Endodermal cell (in vitro differentiated cells): ENCODE measurements at regions not wholly inside any gene's neighbourhood (a gene's known extent, or its start where the extent isn't known, plus 50 kb on each side); places are given as distances from the start of the nearest gene placed in this dataset.

Source experiments
- DNase-seq: peaks from one replicate; pipeline ENCODE4 v3.0.0-alpha.2; 2017
- H3K27ac ChIP-seq: 2 replicates; pipeline ENCODE4 v1.5.1; 2013; ENCODE audit warnings: mild to moderate bottlenecking, low read depth, low read length, moderate library complexity
- H3K27me3 ChIP-seq: 2 replicates; pipeline ENCODE4 v1.6.1; 2013; ENCODE audit warnings: mild to moderate bottlenecking, low read length, moderate library complexity; ENCODE audit not compliant: insufficient read depth, control insufficient read depth, poor library complexity, severe bottlenecking
- H3K36me3 ChIP-seq: 2 replicates; pipeline ENCODE4 v1.7.0; 2013; ENCODE audit warnings: mild to moderate bottlenecking, low read length, moderate library complexity; ENCODE audit not compliant: control insufficient read depth, insufficient read depth
- H3K4me1 ChIP-seq: one replicate; pipeline ENCODE4 v1.7.0; 2013; ENCODE audit warnings: low read length; ENCODE audit not compliant: control insufficient read depth, insufficient read depth
- H3K4me3 ChIP-seq: 2 replicates; pipeline ENCODE4 v1.5.1; 2013; ENCODE audit warnings: mild to moderate bottlenecking, low read length, moderate library complexity
- H3K9ac ChIP-seq: 2 replicates; pipeline ENCODE4 v1.6.1; 2013; ENCODE audit warnings: mild to moderate bottlenecking, low read length, moderate library complexity; ENCODE audit not compliant: poor library complexity, severe bottlenecking; ENCODE audit errors: extremely low read depth
- H3K9me3 ChIP-seq: 2 replicates; pipeline ENCODE4 v1.6.1; 2013; ENCODE audit warnings: mild to moderate bottlenecking, low read length, moderate library complexity; ENCODE audit not compliant: control insufficient read depth
- H3K27ac Mint-ChIP-seq: 2 replicates; pipeline ENCODE4 v1.8.0; 2020; ENCODE audit warnings: mixed read lengths
- H3K27me3 Mint-ChIP-seq: 2 replicates; pipeline ENCODE4 v1.8.0; 2021; ENCODE audit warnings: mild to moderate bottlenecking, mixed read lengths; ENCODE audit not compliant: insufficient read depth
- H3K36me3 Mint-ChIP-seq: 2 replicates; pipeline ENCODE4 v1.8.0; 2020; ENCODE audit warnings: low read depth, mixed read lengths
- H3K4me1 Mint-ChIP-seq: 2 replicates; pipeline ENCODE4 v1.8.0; 2020; ENCODE audit warnings: mixed read lengths
- H3K4me3 Mint-ChIP-seq: 2 replicates; pipeline ENCODE4 v1.8.0; 2020; ENCODE audit warnings: mild to moderate bottlenecking, moderate library complexity, mixed read lengths
- H3K9me3 Mint-ChIP-seq: 2 replicates; pipeline ENCODE4 v1.8.0; 2020; ENCODE audit warnings: mild to moderate bottlenecking, mixed read lengths
- WGBS, 2 experiments: methylation state at CpG; one replicate each; pipeline versions ENCODE4 v1.1.5 to v1.1.7; 2013; ENCODE audit warnings: missing lambda C conversion rate in 2 of 2, mixed read lengths in 1 of 2; ENCODE audit not compliant: insufficient coverage in 1 of 2, insufficient read length in 1 of 2; 5-methylcytosine and 5-hydroxymethylcytosine counted together
- TF ChIP-seq, protein P1 (sequence below): fragments of 200-600 bp; sonication (generic); conservative IDR thresholded peaks from 2 replicates; pipeline ENCODE4 v1.5.0; 2021; ENCODE audit warnings: antibody characterized with exemption, mild to moderate bottlenecking

- Histone ChIP-seq H3K9ac (no peak overlapping the region), H3K9me3 (no peaks in the 10 kb centered on the region), H3K36me3 (no peaks in the 10 kb centered on the region), H3K4me3 (no peak overlapping the region), H3K27me3 (no peaks in the 10 kb centered on the region), H3K27ac (no peak overlapping the region), H3K4me1 (no peaks in the 10 kb centered on the region)
- TF ChIP-seq, protein P1, sequence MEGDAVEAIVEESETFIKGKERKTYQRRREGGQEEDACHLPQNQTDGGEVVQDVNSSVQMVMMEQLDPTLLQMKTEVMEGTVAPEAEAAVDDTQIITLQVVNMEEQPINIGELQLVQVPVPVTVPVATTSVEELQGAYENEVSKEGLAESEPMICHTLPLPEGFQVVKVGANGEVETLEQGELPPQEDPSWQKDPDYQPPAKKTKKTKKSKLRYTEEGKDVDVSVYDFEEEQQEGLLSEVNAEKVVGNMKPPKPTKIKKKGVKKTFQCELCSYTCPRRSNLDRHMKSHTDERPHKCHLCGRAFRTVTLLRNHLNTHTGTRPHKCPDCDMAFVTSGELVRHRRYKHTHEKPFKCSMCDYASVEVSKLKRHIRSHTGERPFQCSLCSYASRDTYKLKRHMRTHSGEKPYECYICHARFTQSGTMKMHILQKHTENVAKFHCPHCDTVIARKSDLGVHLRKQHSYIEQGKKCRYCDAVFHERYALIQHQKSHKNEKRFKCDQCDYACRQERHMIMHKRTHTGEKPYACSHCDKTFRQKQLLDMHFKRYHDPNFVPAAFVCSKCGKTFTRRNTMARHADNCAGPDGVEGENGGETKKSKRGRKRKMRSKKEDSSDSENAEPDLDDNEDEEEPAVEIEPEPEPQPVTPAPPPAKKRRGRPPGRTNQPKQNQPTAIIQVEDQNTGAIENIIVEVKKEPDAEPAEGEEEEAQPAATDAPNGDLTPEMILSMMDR = no peak
- Mint-ChIP-seq H3K4me1 (no peaks in the 10 kb centered on the region), H3K36me3 (no peaks in the 10 kb centered on the region), H3K27me3 (no peaks in the 10 kb centered on the region), H3K4me3 (no peak overlapping the region), H3K9me3 (no peaks in the 10 kb centered on the region), H3K27ac (no peak overlapping the region)
- WGBS, 2 experiments = 90 to 95% methylated on average over 4 to 5 of the region's 5 CpGs
- DNase-seq = no peak
Measured at GRCh38 chr2:45209302-45209701, 200.1 kb upstream of the SIX2 start.

DNA sequence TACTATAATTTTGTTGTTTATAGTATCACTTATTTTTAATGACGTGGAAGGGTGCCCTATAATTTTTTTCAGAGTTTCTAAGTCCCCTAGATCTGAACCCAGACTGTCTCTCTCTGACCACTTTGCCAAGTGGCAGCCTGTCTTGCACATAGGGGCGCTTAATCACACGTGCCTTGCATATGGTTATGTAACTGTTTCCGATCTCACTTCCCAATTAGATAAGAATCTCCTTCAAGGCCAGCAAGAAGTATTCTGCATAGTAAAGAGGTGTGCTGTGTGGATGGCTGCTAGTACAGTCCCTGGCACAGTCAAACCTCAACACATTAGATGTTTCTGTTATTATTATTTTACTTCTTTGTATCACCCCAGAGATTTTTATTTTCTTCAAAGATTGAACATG lies 197.8 kb upstream of the SIX2 start:
- Histone ChIP-seq H3K9ac (no peak overlapping the region), H3K9me3 (peaks cover 4% of the 10 kb centered on the region), H3K4me1 (no peaks in the 10 kb centered on the region), H3K27me3 (no peaks in the 10 kb centered on the region), H3K4me3 (no peak overlapping the region), H3K27ac (no peak overlapping the region), H3K36me3 (no peaks in the 10 kb centered on the region)
- H3K36me3 Mint-ChIP-seq = no peaks in the 10 kb centered on the region
- 89 to 100% methylated on average over 3 to 4 of the region's 4 CpGs for WGBS, 2 experiments
- H3K27me3 Mint-ChIP-seq = no peaks in the 10 kb centered on the region
- no peak overlapping the region for H3K4me3 Mint-ChIP-seq
- TF ChIP-seq, protein P1 = no peak
- no peak for DNase-seq
- H3K9me3 Mint-ChIP-seq = no peaks in the 10 kb centered on the region
- no peak overlapping the region for H3K27ac Mint-ChIP-seq
- no peaks in the 10 kb centered on the region for H3K4me1 Mint-ChIP-seq

- Histone ChIP-seq H3K4me3 (no peak overlapping the region), H3K27ac (no peak overlapping the region), H3K36me3 (no peaks in the 10 kb centered on the region), H3K4me1 (no peaks in the 10 kb centered on the region), H3K9ac (no peak overlapping the region), H3K9me3 (peaks cover 6% of the 10 kb centered on the region), H3K27me3 (no peaks in the 10 kb centered on the region)
- no peaks in the 10 kb centered on the region for H3K9me3 Mint-ChIP-seq
- no peaks in the 10 kb centered on the region for H3K36me3 Mint-ChIP-seq
- WGBS, 2 experiments = 93 to 100% methylated on average over 3 to 8 of the region's 8 CpGs
- H3K4me1 Mint-ChIP-seq = no peaks in the 10 kb centered on the region
- DNase-seq = no peak
- TF ChIP-seq, protein P1 = no peak
- no peak overlapping the region for H3K4me3 Mint-ChIP-seq
- H3K27ac Mint-ChIP-seq = no peak overlapping the region
- no peaks in the 10 kb centered on the region for H3K27me3 Mint-ChIP-seq
Measured at GRCh38 chr2:45205985-45206384, 196.7 kb upstream of the SIX2 start.
